Transverse colon (tissue), 4 donors: ENCODE measurements at regions not wholly inside any gene's neighbourhood (a gene's known extent, or its start where the extent isn't known, plus 50 kb on each side); places are given as distances from the start of the nearest gene placed in this dataset.

Experiments
- DNase-seq: peaks from one replicate; pipeline ENCODE4 v3.0.0-alpha.2; 2019
- H3K27ac ChIP-seq, 4 donors: fragments of 200-600 bp; sonication (generic); 2 replicates each; pipeline ENCODE4 v1.5.1; 2016 to 2018; ENCODE audit warnings: inconsistent platforms in 4 of 4
- H3K27me3 ChIP-seq: fragments of 200-600 bp; sonication (generic); 2 replicates; pipeline ENCODE4 v1.5.1; 2017; ENCODE audit warnings: inconsistent platforms
- H3K36me3 ChIP-seq, 4 donors: fragments of 200-600 bp; sonication (generic); 2 replicates each; pipeline ENCODE4 v1.5.1; 2017 to 2019; ENCODE audit warnings: inconsistent platforms in 4 of 4
- H3K4me1 ChIP-seq, 4 donors: fragments of 200-600 bp; sonication (generic); 2 replicates each; pipeline ENCODE4 v1.5.1; 2017 to 2020; ENCODE audit warnings: inconsistent platforms in 4 of 4
- H3K4me3 ChIP-seq, 4 donors: fragments of 200-600 bp; sonication (generic); 1 replicate in 1 of 4; 2 replicates in 3 of 4; pipeline versions ENCODE4 v1.5.1 to v1.6.1; 2017 to 2019; ENCODE audit warnings: inconsistent platforms in 4 of 4
- H3K9me3 ChIP-seq, 2 donors: fragments of 200-600 bp; sonication (generic); 2 replicates each; pipeline ENCODE4 v1.5.1; 2017 to 2019; ENCODE audit warnings: inconsistent platforms in 2 of 2
- CTCF ChIP-seq, 5 experiments: fragments of 200-600 bp in 3 of 5; fragments of 450-650 bp in 2 of 5; sonication (generic) in 3 of 5; IDR thresholded peaks; 1 replicate in 2 of 5; 2 replicates in 3 of 5; pipeline ENCODE4 v1.5.1; 2016 to 2017; ENCODE audit warnings: antibody characterized with exemption in 5 of 5, inconsistent platforms in 3 of 5, mild to moderate bottlenecking in 2 of 5, moderate library complexity in 1 of 5
- EP300 ChIP-seq: sonication (generic); formaldehyde crosslinking; IDR thresholded peaks from one replicate; pipeline ENCODE4 v1.6.1; 2017; ENCODE audit warnings: antibody characterized with exemption, low read depth
- POLR2A ChIP-seq: fragments of 450-650 bp; IDR thresholded peaks from one replicate; pipeline ENCODE4 v1.6.1; 2016; ENCODE audit warnings: antibody characterized with exemption, mild to moderate bottlenecking, moderate library complexity
- POLR2AphosphoS5 ChIP-seq, 3 donors: sonication (generic); formaldehyde crosslinking; IDR thresholded peaks; one replicate each; pipeline ENCODE4 v1.6.1; 2016; ENCODE audit warnings: antibody characterized with exemption in 3 of 3
- WGBS, 2 donors: methylation state at CpG; one replicate each; pipeline ENCODE4 v1.1.5; 2018; ENCODE audit warnings: low coverage in 1 of 2; 5-methylcytosine and 5-hydroxymethylcytosine counted together
- in situ Hi-C, 4 donors: fragments of 200-750 bp; cut with MboI; loops; one replicate each; pipeline versions ENCODE4 v1.15.0 to v1.15.1; 2017; ENCODE audit warnings: low sequenced_read_pairs in 3 of 4, low pct_ligation_motif_present in 1 of 4, low pct_unique_long_range_greater_than_20kb in 1 of 4
- intact Hi-C: fragments of 100-400 bp; cut with DNase I; formaldehyde crosslinking; loops from one replicate; pipeline ENCODE4 v1.15.1; 2023; ENCODE audit warnings: low total_unique reads

GRCh38 chr4:14237911-14238310 lies 610.4 kb upstream of the BOD1L1 start:
- no peak overlapping the region for H3K27ac ChIP-seq

GRCh38 chr4:14241574-14241973 lies 614.0 kb upstream of the BOD1L1 start:
- H3K4me3 ChIP-seq, result no peak overlapping the region
- no peak overlapping the region for H3K27ac ChIP-seq
- no peaks in the 10 kb centered on the region for H3K27me3 ChIP-seq
- H3K4me1 ChIP-seq, result no peaks in the 10 kb centered on the region
- TF ChIP-seq EP300, result no peak
- no peak for TF ChIP-seq CTCF (IDR thresholded peaks at IDR 0.05)
- no peak for TF ChIP-seq POLR2AphosphoS5 (IDR thresholded peaks at IDR 0.05)
- TF ChIP-seq POLR2A, result no peak
- H3K9me3 ChIP-seq, result peaks cover 0 to 4% of the 10 kb centered on the region in 2 donors
- DNase-seq, result no peak
- in situ Hi-C loops (no loop called here), intact Hi-C loops (no loop called here)
- WGBS, 2 donors, result 73 to 92% methylated on average over 3 of the region's 3 CpGs
- H3K36me3 ChIP-seq, result no peaks in the 10 kb centered on the region

More at GRCh38 chr4:14237911-14238310, 610.4 kb upstream of the BOD1L1 start:
- intact Hi-C loops, result no loop called here
- Histone ChIP-seq H3K4me1 (no peaks in the 10 kb centered on the region), H3K27me3 (no peaks in the 10 kb centered on the region), H3K4me3 (no peak overlapping the region), H3K36me3 (no peaks in the 10 kb centered on the region), H3K9me3 (peaks cover 0 to 4% of the 10 kb centered on the region in 2 donors)
- 62 to 73% methylated on average over 2 of the region's 2 CpGs for WGBS, 2 donors
- TF ChIP-seq CTCF (IDR thresholded peaks at IDR 0.05) (no peak), POLR2AphosphoS5 (IDR thresholded peaks at IDR 0.05) (no peak), EP300 (no peak), POLR2A (no peak)
- in situ Hi-C loops, result no loop called here
- no peak for DNase-seq

GRCh38 chr4:14247767-14248166 lies 620.2 kb upstream of the BOD1L1 start:
- TF ChIP-seq POLR2A (no peak), POLR2AphosphoS5 (IDR thresholded peaks at IDR 0.05) (no peak), EP300 (no peak), CTCF (IDR thresholded peaks at IDR 0.05) (no peak)
- WGBS, 2 donors, result 50 to 83% methylated on average over 1 to 3 of the region's 3 CpGs
- Histone ChIP-seq H3K9me3 (no peaks in the 10 kb centered on the region), H3K27me3 (no peaks in the 10 kb centered on the region), H3K4me3 (no peak overlapping the region), H3K4me1 (no peaks in the 10 kb centered on the region), H3K27ac (no peak overlapping the region), H3K36me3 (no peaks in the 10 kb centered on the region)
- in situ Hi-C loops (no loop called here), intact Hi-C loops (no loop called here)
- DNase-seq, result no peak

GRCh38 chr4:14249226-14249625 lies 621.7 kb upstream of the BOD1L1 start:
- WGBS, 2 donors, result 74 to 80% methylated on average over 1 of the region's 1 CpG
- in situ Hi-C loops (no loop called here), intact Hi-C loops (no loop called here)
- Histone ChIP-seq H3K4me3 (no peak overlapping the region), H3K9me3 (no peaks in the 10 kb centered on the region), H3K36me3 (no peaks in the 10 kb centered on the region), H3K4me1 (no peaks in the 10 kb centered on the region), H3K27ac (no peak overlapping the region), H3K27me3 (no peaks in the 10 kb centered on the region)
- TF ChIP-seq POLR2A (no peak), POLR2AphosphoS5 (IDR thresholded peaks at IDR 0.05) (no peak), CTCF (IDR thresholded peaks at IDR 0.05) (no peak), EP300 (no peak)
- no peak for DNase-seq
